ENCODE measurements at regions not wholly inside any gene's neighbourhood (a gene's known extent, or its start where the extent isn't known, plus 50 kb on each side); places are given as distances from the start of the nearest gene placed in this dataset.

- DNase-seq (ENCODE audit: low read depth), result no peak
Observed at GRCh38 chr12:88642675-88643431, 62.6 kb upstream of the KITLG start.

DNA sequence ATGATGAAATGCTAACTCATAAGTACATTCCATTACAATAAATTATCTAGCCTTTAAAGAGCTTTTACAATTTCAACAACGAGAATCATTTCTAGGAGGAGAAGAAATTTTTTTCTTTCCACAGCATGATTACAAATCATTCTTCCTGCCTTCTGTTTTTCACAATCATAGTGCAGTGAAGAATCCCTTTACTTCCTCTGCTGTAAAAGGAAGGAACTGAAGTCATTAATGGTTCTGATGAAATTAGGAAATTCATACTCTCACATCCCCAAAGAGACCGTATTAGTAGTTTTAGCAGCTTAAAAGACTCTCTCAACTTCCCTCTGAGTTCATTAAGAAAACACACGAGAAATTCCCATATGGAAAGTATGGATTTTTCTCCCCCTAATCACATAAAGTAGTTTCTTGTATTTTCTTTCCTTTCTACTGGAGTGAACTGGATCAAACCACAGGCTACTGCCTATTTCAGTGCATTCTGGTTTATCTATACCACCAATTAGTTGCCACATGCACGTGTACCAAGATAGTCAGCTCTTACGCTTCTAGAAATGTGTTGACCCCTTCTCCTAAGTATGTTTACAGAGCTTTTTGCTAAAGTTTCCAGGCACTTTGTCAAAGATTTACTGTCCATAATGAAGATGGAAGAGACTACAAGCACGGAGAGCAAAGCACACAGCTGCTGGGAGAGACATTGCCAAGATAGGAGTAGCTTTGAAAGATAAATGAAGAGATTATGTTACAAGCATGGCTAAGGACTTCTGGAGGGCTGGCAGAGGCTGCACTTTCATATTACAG, 58.9 kb upstream of the KITLG start:
- no peak for DNase-seq (ENCODE audit: low read depth)

DNA sequence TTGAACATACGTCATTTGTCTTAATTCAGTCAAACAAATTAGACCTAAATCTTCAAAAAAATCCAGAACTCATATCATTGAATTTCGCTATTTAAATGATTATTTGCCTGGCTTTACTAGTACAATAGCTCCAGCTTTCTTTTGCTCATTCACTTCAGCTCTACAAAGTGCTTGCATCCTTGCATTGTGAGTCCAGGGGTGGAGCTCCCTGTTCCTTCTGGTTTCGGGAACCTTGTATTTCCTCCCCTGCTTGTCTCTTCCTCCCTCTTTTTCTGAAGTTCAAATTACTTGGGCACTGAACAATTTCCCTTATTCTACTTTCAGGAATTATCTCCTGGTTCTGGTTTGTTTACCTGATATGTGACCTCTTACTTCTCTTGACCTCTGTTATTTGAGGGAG, 58.1 kb upstream of the KITLG start:
- DNase-seq (ENCODE audit: low read depth), result no peak

DNA sequence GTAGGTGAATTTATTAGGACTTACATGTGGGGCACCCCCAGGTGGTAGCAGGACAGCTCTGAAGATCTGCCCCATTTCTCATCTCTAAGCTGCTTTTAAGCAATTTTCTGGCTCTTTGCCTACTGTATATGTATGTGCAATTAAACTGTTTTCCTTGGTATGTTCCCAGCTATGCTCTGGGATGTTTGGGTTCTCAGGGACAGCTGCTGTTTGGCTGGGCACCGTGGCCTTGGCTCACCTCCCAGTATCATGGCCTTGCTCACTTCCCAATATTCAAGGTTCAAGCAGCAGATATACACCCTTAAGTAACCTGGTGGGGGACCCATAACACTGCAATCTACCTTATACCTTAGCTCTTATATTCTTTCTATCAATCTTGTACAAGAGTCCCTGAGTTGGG, 53.7 kb upstream of the KITLG start:
- DNase-seq (ENCODE audit: low read depth), result no peak

DNA sequence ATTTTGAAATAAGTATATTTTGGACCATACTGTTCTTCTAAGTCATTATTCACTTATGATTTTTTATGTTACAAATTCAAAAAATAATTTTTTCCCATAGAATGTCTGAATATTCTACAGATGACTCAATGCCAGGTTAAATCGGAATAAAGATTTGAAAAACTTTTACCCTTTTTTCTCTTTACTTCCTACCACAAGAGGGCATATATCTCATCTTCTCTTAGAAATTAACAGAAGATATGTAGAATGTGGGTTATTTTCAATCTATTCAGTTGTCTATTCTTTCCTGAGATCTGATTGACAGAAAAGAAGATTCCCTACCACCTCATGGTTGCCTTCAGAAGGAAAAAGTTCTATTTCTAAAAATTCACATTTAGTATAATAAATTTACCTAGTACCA, 53.0 kb upstream of the KITLG start:
- DNase-seq (ENCODE audit: low read depth), result no peak

GRCh38 chr12:88630561-88630960, 50.3 kb upstream of the KITLG start:
- DNase-seq (ENCODE audit: low read depth), result no peak

Data from Daoy (cell line).